Liver (tissue), 8 donors: ENCODE measurements at regions not wholly inside any gene's neighbourhood (a gene's known extent, or its start where the extent isn't known, plus 50 kb on each side); places are given as distances from the start of the nearest gene placed in this dataset.

Experiments used
- DNase-seq: peaks from one replicate; pipeline ENCODE4 v3.0.0-alpha.2; 2017; ENCODE audit warnings: low spot score
- H3K27ac ChIP-seq, 2 donors: one replicate each; pipeline ENCODE4 v1.7.0; 2013; ENCODE audit warnings: inconsistent platforms in 2 of 2, low read length in 2 of 2, control low read depth in 1 of 2, low read depth in 1 of 2, mild to moderate bottlenecking in 1 of 2
- H3K27me3 ChIP-seq, 4 donors: one replicate each; pipeline versions ENCODE4 v1.6.1 to v1.7.0; 2013; ENCODE audit warnings: low read length in 3 of 4, inconsistent platforms in 1 of 4, mild to moderate bottlenecking in 1 of 4, moderate library complexity in 1 of 4; ENCODE audit not compliant: control insufficient read depth in 4 of 4, insufficient read depth in 4 of 4
- H3K36me3 ChIP-seq, 4 donors: one replicate each; pipeline versions ENCODE4 v1.6.1 to v1.7.0; 2013; ENCODE audit warnings: low read length in 3 of 4, mild to moderate bottlenecking in 3 of 4, low read depth in 1 of 4, moderate library complexity in 1 of 4; ENCODE audit not compliant: control insufficient read depth in 4 of 4, insufficient read depth in 3 of 4
- H3K4me1 ChIP-seq, 4 donors: one replicate each; pipeline versions ENCODE4 v1.6.1 to v1.7.0; 2013; ENCODE audit warnings: low read length in 3 of 4, mild to moderate bottlenecking in 3 of 4, moderate library complexity in 1 of 4; ENCODE audit not compliant: control insufficient read depth in 4 of 4, insufficient read depth in 4 of 4
- H3K4me3 ChIP-seq, 3 donors: one replicate each; pipeline versions ENCODE4 v1.6.1 to v1.7.0; 2013; ENCODE audit warnings: low read length in 3 of 3, control low read depth in 1 of 3, low read depth in 1 of 3, mild to moderate bottlenecking in 1 of 3
- H3K9ac ChIP-seq, 2 donors: one replicate each; pipeline ENCODE4 v1.7.0; 2013; ENCODE audit warnings: low read length in 2 of 2, mild to moderate bottlenecking in 2 of 2, moderate library complexity in 2 of 2, control low read depth in 1 of 2, low read depth in 1 of 2
- H3K9me3 ChIP-seq, 4 donors: one replicate each; pipeline versions ENCODE4 v1.6.1 to v1.7.0; 2013; ENCODE audit warnings: low read length in 3 of 4; ENCODE audit not compliant: control insufficient read depth in 4 of 4
- EGR1 ChIP-seq, 2 donors: IDR thresholded peaks; 2 replicates each; pipeline ENCODE4 v1.6.1; 2016 to 2018; ENCODE audit warnings: antibody characterized with exemption in 2 of 2, low read depth in 2 of 2
- FOXA1 ChIP-seq: IDR thresholded peaks from 2 replicates; pipeline ENCODE4 v1.6.1; 2016; ENCODE audit warnings: antibody characterized with exemption
- FOXA2 ChIP-seq: IDR thresholded peaks from 2 replicates; pipeline ENCODE4 v1.6.1; 2016; ENCODE audit warnings: antibody characterized with exemption
- GABPA ChIP-seq, 2 donors: IDR thresholded peaks in 1 of 2; conservative IDR thresholded peaks in 1 of 2; 2 replicates each; pipeline ENCODE4 v1.6.1; 2016; ENCODE audit warnings: antibody characterized with exemption in 2 of 2, mild to moderate bottlenecking in 1 of 2, moderate library complexity in 1 of 2
- HNF4A ChIP-seq, 2 donors: conservative IDR thresholded peaks; 2 replicates each; pipeline ENCODE4 v1.6.1; 2016; ENCODE audit warnings: antibody characterized with exemption in 2 of 2, mild to moderate bottlenecking in 2 of 2
- HNF4G ChIP-seq: IDR thresholded peaks from 2 replicates; pipeline ENCODE4 v1.6.1; 2016; ENCODE audit warnings: antibody characterized with exemption
- JUND ChIP-seq, 2 donors: IDR thresholded peaks; 2 replicates each; pipeline ENCODE4 v1.6.1; 2016; ENCODE audit warnings: antibody characterized with exemption in 2 of 2
- MAX ChIP-seq: IDR thresholded peaks from 2 replicates; pipeline ENCODE4 v1.6.1; 2016; ENCODE audit warnings: antibody characterized with exemption
- NR2F2 ChIP-seq: IDR thresholded peaks from 2 replicates; pipeline ENCODE4 v1.6.1; 2016; ENCODE audit warnings: antibody characterized with exemption
- RAD21 ChIP-seq, 2 donors: IDR thresholded peaks; 2 replicates each; pipeline ENCODE4 v1.6.1; 2016; ENCODE audit warnings: antibody characterized with exemption in 2 of 2, mild to moderate bottlenecking in 2 of 2
- REST ChIP-seq: IDR thresholded peaks from 2 replicates; pipeline ENCODE4 v1.6.1; 2016; ENCODE audit warnings: antibody characterized with exemption, mild to moderate bottlenecking
- RXRA ChIP-seq, 2 donors: IDR thresholded peaks; 2 replicates each; pipeline ENCODE4 v1.6.1; 2017 to 2018; ENCODE audit warnings: antibody characterized with exemption in 2 of 2, mild to moderate bottlenecking in 1 of 2
- SP1 ChIP-seq: IDR thresholded peaks from 2 replicates; pipeline ENCODE4 v1.6.1; 2018; ENCODE audit warnings: antibody characterized with exemption, mild to moderate bottlenecking
- TAF1 ChIP-seq: conservative IDR thresholded peaks from 2 replicates; pipeline ENCODE4 v1.6.1; 2016; ENCODE audit warnings: antibody characterized with exemption, mild to moderate bottlenecking
- YY1 ChIP-seq: IDR thresholded peaks from 2 replicates; pipeline ENCODE4 v1.6.1; 2016; ENCODE audit warnings: antibody characterized with exemption, mild to moderate bottlenecking
- WGBS: extraction: QIAGEN DNeasy Blood & Tissue Kit; methylation state at CpG from one replicate; pipeline ENCODE4 v1.1.7; 2013; 5-methylcytosine and 5-hydroxymethylcytosine counted together
- TF ChIP-seq, protein P1 (sequence below): IDR thresholded peaks from 2 replicates; pipeline ENCODE4 v1.6.1; 2016; ENCODE audit warnings: antibody characterized with exemption
- TF ChIP-seq, protein P2 (sequence below): fragments of 150-350 bp; IDR thresholded peaks from 2 replicates; pipeline ENCODE4 v1.5.1; 2017; ENCODE audit warnings: improper control_type of control experiment, low read depth, low read length; ENCODE audit not compliant: missing input control
- TF ChIP-seq, protein P3 (sequence below): IDR thresholded peaks from 2 replicates; pipeline ENCODE4 v1.6.1; 2016; ENCODE audit warnings: antibody characterized with exemption
- donor health status: healthy.
- donor health status: healthy.
- donor health status: healthy.
- donor health status: healthy.
- donor health status: healthy.

GRCh38 chr4:18390655-18391353 lies 369.2 kb upstream of the LCORL start:
- 68% methylated on average over 4 of the region's 4 CpGs for WGBS
- Histone ChIP-seq H3K9me3 (no peaks in the 10 kb centered on the region), H3K36me3 (no peaks in the 10 kb centered on the region), H3K9ac (no peak overlapping the region), H3K27me3 (no peaks in the 10 kb centered on the region), H3K27ac (no peak overlapping the region), H3K4me1 (no peaks in the 10 kb centered on the region), H3K4me3 (no peak overlapping the region)
- DNase-seq = no peak
- TF ChIP-seq, protein P1, sequence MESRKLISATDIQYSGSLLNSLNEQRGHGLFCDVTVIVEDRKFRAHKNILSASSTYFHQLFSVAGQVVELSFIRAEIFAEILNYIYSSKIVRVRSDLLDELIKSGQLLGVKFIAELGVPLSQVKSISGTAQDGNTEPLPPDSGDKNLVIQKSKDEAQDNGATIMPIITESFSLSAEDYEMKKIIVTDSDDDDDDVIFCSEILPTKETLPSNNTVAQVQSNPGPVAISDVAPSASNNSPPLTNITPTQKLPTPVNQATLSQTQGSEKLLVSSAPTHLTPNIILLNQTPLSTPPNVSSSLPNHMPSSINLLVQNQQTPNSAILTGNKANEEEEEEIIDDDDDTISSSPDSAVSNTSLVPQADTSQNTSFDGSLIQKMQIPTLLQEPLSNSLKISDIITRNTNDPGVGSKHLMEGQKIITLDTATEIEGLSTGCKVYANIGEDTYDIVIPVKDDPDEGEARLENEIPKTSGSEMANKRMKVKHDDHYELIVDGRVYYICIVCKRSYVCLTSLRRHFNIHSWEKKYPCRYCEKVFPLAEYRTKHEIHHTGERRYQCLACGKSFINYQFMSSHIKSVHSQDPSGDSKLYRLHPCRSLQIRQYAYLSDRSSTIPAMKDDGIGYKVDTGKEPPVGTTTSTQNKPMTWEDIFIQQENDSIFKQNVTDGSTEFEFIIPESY = no peak
- TF ChIP-seq HNF4G (no peak), HNF4A (conservative IDR thresholded peaks at IDR 0.05) (no peak), EGR1 (IDR thresholded peaks at IDR 0.05; ENCODE audit: low read depth in 2 of 2) (no peak), SP1 (no peak), RXRA (IDR thresholded peaks at IDR 0.05) (no peak), FOXA1 (no peak), RAD21 (IDR thresholded peaks at IDR 0.05) (no peak), JUND (IDR thresholded peaks at IDR 0.05) (no peak), NR2F2 (no peak), YY1 (no peak)
- TF ChIP-seq, protein P2, sequence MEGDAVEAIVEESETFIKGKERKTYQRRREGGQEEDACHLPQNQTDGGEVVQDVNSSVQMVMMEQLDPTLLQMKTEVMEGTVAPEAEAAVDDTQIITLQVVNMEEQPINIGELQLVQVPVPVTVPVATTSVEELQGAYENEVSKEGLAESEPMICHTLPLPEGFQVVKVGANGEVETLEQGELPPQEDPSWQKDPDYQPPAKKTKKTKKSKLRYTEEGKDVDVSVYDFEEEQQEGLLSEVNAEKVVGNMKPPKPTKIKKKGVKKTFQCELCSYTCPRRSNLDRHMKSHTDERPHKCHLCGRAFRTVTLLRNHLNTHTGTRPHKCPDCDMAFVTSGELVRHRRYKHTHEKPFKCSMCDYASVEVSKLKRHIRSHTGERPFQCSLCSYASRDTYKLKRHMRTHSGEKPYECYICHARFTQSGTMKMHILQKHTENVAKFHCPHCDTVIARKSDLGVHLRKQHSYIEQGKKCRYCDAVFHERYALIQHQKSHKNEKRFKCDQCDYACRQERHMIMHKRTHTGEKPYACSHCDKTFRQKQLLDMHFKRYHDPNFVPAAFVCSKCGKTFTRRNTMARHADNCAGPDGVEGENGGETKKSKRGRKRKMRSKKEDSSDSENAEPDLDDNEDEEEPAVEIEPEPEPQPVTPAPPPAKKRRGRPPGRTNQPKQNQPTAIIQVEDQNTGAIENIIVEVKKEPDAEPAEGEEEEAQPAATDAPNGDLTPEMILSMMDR = no peak
- TF ChIP-seq, protein P3, sequence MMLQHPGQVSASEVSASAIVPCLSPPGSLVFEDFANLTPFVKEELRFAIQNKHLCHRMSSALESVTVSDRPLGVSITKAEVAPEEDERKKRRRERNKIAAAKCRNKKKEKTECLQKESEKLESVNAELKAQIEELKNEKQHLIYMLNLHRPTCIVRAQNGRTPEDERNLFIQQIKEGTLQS = no peak

DNA sequence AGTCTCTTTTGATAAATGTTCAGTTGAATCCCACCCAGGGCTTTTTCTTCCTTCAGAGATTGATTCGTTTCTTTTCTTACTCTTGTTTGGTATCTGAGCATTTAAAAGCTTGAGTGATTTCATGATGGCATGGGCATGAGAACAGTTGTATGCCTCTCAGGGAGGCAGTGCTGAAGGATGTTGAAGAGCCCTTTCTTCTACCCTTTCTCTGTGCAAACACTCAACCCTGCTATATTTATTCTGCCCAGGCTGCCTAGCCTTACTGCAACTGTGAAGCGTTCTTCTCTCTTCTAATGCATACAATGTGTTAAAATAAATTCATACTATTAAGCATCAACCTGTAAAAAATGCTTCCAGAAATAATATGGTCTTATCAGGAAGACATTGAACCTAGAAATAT lies 367.6 kb upstream of the LCORL start:
- no peaks in the 10 kb centered on the region for H3K27me3 ChIP-seq
- WGBS = 71% methylated on average over 2 of the region's 2 CpGs
- peaks cover 0 to 2% (median 0%) of the 10 kb centered on the region in 4 donors for H3K9me3 ChIP-seq

More for the DNA sequence above, 367.6 kb upstream of the LCORL start:
- Histone ChIP-seq H3K9ac (no peak overlapping the region), H3K36me3 (no peaks in the 10 kb centered on the region), H3K4me3 (no peak overlapping the region), H3K27ac (no peak overlapping the region), H3K4me1 (no peaks in the 10 kb centered on the region)
- TF ChIP-seq HNF4G = no peak
- TF ChIP-seq FOXA2 = no peak
- no peak for TF ChIP-seq MAX
- TF ChIP-seq TAF1 = no peak
- TF ChIP-seq YY1 = no peak
- no peak for TF ChIP-seq HNF4A (conservative IDR thresholded peaks at IDR 0.05)
- no peak for TF ChIP-seq RXRA (IDR thresholded peaks at IDR 0.05)
- no peak for TF ChIP-seq GABPA (IDR thresholded peaks at IDR 0.05 in 1 of 2, conservative IDR thresholded peaks at IDR 0.05 in 1 of 2)
- TF ChIP-seq EGR1 (IDR thresholded peaks at IDR 0.05; ENCODE audit: low read depth in 2 of 2) = no peak
- TF ChIP-seq JUND (IDR thresholded peaks at IDR 0.05) = no peak
- TF ChIP-seq, protein P3 = no peak
- TF ChIP-seq FOXA1 = no peak
- TF ChIP-seq, protein P1 = no peak
- no peak for TF ChIP-seq REST
- no peak for TF ChIP-seq NR2F2
- DNase-seq = no peak
